ENCODE measurements at regions not wholly inside any gene's neighbourhood (a gene's known extent, or its start where the extent isn't known, plus 50 kb on each side); places are given as distances from the start of the nearest gene placed in this dataset.

DNA sequence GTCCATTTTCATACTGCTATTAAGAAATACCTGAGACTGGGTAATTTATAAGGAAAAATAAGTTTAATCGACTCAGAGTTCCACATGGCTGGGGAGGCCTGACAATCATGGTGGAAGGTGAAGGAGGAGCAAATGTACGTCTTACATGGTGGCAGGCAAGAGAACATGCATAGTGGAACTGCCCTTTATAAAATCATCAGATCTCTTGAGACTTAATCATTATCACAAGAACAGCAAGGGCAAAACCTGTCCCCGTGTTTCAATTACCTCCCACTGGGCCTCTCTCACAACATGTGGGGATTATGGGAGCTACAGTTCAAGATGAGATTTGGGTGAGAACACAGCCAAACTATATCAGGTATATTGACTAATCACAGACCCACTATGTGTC is 370.2 kb upstream of the USP24 start:
- DNase-seq = no peak

DNA sequence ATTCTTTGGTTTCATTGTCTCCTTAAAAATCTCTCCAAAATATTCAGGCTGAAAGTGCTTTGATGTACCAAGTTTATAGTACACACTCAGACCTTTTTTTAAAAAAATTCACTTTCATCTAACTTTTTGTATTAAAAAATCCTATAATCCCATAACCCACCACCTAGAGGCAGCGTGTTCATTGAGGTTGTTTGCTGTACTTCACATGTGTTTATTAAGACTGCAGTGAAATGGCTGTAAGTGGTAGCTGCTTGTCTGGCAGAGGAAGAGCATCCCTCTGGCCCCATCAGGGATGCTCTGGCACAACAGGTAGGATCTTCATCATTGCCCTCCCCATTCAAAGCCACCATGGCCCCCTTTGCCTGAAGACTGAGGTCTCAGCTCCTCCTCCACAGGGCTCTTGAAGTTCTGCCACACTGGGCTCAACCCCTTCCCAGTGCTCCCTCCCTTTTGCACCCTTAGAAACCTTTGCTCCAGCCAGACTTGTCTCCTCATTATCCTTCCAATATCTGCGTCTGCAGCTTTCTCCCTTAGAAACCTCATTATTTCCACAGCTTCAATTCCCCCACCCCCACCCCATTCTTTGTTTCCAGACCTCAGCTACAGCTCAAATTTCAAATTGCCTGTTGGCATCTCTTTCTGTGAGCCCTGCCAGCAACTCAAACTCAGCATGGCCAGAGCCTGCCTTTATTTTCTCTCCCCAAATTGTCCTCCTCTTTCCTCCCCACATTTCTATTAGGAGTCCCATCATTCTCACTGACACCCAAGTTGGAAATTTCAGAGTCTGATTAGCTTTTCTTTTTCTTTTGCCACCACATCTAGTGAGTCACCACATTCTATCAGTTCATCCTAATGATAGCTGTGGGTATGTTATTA is 369.6 kb upstream of the USP24 start:
- no peak for DNase-seq

DNA sequence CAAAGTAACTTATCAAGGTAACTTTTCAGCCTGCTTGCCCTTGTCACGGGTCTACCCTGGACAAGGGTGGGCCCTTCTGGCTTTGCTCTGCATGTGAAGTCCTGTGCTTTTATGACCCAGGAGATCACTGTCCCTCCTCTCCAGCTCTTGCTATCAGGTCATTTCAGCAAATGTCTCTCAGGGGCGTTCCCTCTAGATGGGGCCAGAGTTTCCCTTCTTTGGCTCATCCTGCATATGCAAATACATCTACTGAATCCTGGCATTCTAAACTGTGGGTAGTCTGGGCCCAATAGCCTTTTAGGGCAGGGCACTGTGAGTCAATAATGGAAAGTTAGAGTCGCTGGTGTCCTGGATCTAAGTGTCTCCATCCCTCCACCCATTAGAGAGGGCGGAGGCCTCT is 366.9 kb upstream of the USP24 start:
- DNase-seq = no peak

DNA sequence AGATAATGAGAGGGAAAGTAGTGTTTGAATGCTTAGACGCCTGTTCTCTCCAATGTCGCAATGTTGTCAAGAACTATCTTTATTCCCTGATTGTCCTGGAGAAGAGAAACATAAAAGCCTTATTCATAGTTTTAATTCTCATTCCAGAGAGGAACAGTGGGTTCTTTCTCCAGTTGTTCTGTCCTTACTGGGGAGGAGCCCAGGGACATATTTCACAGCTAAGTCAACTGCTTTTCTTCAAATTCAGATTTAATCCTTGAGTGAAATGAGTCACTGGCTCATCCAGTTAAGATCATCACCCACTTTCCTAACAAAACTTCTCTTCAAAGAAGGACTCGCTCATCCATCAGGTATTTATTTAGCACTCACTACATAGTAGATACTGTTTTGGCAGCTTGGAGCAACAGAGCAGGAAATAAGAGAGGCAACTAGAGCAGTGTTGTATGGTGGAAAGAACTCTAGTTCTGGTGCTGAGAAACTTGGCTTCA is 365.7 kb upstream of the USP24 start:
- no peak for DNase-seq

DNA sequence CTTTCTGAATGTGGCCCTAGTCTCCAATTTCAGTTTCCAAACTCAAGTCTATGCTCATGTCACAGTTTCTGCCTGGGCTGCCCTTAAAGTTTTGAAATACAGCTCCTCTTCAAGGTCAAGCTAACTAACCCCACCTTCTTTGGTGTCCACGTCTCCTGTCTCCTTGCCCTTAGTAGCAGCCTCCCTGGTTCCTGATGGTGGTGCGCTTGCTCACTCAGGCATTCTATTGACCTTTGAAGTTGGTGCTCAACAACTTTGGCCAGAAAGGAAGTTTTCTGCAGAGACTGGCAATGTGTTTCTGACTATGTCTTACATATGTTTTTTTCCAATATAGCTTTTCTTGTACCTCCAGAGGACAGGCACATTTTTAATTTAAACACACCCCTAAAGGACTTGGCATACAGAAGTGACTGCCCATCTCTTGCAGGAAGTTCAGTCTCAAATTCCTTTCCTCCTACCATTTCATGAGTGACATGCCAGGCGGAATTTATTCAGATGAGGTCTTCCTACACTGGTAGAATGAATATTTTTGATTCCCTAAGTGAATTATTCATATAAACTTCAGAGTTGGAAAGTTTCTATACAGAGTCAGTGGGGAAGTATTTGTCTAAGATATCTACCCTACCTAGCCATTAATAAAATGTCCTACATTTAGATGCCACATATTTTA is 364.3 kb upstream of the USP24 start:
- no peak for DNase-seq

DNA sequence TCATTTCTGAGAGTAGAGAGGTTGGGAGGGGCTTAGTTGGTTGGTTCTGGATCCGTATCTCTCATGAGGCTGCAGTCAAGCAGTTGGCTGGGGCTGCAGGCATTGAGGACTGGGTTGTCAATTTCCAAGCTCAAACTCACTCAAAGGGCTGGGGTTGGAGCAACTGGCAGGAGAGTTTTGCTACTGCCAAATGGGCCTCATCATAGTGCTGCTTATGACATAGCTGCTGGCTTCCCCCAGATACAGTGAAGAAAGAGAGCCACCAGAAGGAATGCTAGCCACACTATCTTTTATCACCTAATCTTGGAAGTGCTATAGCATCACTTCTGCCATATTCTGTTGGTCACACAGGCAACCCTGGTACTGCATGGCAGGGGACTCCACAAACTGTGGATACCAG is 363.5 kb upstream of the USP24 start:
- DNase-seq = no peak

DNA sequence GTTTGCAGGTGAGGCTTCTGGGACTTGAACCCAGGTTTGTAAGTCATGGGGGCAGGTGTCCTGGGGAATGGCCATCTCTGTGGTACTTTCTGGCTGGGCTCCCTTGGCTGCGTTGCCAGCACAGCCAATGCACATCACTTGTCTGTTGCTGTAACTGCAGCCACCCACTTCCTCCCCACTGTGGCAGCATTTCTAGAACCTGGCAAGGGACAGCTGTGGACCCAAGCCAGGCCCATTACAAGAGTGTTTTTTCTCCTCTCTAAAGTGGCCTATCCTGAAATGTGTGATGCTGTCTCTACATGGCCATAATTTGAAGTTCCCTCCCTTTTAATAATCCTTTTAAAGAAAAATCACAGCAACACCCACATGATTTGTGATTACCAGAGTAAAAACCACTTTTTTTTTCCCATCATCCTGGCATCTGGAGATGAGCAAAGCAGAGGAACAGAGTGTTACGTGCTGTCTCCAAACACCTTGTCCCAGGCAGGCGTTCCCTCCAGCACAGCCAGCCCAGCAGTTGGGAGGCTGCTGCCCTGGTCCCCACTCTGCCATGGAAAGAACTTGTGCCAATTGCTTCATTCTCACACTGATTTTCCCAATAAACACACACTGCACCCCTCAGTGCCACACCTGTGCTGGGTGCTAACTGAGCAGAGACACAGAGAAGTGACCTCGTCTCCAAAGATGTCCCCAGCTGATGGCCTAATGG is 360.6 kb upstream of the USP24 start:
- no peak for DNase-seq

DNA sequence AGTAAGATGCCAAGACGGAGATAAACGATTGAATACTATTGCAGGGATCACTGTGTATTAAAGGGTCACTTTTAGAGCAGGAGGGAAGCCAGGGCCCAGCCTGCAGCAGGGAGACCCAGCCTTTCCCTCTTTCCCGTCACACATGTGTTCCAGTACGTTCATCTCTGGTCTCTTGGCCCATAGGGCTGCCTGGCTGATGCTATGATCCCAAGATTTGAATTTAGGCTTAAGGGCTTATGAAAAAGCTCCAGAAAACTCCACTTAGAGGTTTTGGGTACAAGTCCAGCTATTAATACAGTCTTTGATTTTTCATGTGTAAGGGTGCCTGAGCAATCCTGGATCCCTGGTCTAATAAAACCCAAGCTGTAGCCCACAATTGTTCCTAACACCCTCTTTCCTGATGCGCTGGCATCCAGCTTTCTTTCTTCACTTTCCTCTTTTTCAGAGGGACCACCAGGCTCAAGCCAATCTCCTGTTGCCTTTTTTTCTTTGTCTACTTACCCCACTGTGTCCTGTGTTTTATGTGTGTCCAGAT is 359.6 kb upstream of the USP24 start:
- no peak for DNase-seq

DNA sequence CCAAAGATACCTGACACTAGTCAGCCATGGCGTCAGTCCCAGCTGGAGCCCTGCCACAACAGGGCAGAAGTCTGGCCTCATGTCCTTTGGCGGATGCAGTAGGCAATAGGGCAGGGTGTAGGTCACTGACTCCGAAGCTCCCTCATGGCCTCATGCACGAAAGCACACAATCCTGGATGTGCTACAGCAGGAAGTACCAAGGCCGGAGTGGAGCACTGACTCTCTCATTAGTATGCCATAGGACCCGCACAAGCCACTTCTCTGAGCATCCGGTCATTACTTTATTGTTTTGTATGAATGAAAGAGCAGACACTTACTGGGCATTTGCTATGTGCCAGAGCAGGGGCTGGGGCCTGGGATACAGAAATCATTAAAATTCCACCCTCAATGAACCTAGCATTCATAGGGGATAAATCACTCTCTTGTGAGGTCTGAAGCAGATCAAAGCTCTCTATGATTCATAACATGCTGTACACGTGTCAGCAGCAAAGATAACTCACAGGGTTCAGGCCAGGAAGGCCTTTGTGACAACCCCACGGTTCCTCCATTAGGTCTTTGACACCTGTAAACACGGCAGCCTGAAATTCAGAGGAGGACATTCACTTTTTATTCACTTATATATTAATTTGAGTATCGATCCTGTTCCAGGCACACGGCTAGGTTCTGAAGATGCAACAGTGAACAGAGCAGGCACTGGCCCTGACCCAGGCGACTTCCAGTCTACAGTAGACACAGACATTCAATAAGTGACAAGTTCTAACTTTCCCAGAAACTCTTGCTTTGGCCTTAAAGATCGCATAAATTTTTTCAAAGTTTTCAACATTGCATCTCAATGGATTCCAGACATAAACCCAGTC is 357.9 kb upstream of the USP24 start:
- no peak for DNase-seq

DNA sequence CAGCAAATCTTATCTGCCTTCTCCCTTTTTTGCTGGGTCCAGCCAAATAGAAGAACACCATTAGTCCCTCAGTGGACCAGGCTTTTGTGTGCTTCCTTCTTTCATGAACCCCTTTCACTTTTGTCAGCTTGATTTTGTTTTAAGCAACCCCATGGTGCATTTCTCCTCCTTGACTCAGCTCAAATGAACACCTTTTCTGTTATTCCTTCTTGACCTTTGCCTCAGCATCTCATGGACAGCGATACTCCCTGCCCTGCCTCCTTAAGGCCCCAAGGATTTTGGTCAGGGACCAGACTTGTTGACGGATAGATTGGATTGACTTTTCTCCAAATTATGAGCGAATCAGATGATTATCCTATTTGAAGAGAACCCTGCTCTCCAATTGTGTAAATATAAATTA is 356.6 kb upstream of the USP24 start:
- no peak for DNase-seq

DNA sequence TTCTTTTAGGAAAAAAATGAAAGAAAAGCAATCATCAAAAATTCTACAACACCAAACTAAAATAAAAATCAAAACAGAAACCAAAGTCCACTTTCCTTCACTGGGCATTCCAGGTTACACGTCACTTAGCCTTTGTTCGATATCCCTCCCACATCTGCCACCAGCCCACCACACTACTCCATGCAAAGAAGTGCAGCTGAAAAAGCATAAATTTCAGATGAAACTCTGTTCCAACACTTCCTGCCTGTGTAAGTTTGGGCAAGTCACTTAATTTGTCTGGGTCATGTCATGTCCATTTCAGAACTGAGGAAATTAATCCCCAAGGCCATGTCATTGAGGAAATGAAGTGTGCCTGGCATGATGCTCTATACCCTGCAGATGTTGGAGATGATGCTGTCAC is 354.3 kb upstream of the USP24 start:
- DNase-seq = no peak

DNA sequence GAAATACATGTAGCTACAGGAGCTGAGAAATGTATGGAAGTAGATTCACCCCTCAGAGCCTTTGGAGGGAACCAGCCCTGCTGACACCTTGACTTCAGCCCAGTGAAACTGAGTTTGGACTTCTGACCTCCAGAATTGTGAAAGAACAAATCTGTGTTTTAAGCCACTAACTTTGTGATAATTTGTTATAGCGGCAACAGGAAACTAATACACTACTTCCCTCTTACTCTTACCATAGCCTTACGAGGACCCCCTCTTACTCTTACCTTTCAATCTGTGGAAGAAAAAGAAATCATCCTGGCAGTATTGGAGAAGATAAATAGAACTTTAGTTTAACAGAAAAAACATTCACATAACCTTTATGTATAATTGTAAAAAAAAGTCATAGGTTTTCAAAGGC is 353.6 kb upstream of the USP24 start:
- no peak for DNase-seq

DNA sequence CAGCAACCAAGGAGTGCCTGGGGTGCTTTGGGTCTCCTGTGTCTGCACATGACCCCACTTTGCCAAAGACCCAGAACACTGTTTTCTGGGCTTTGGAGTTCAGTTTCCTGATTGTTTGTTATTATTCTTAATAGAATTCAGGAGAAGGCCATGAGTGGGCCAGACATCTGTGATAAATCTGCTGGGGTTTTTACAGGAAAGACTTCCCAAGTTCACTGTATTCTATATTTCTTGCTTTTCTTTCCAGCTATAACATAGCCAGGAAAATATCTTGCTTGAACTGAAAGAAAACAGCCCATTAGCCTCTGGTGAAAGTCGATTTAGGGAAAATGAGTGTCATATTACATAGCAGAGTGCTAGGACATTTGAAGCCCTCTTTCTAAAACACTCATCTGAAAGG is 345.1 kb upstream of the USP24 start:
- no peak for DNase-seq

DNA sequence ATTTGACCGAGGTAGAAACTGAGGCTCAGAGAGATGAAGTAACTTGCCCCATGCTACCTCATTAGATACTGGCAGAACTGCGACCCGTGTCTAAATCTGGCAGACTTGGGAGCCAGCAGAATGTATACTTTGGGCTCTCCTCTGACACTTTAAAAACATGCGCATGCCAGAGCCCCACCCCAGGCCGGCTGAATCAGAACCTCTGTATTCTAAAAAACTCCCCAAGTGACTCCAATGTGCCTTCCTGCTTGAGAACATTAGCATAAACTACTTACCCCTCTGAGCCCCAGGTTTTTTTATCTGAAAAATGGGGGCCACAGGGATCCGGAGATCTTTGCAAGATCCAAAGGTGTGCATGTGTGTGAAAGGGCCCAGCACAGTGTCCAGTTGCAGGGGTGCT is 344.7 kb upstream of the USP24 start:
- DNase-seq = no peak

DNA sequence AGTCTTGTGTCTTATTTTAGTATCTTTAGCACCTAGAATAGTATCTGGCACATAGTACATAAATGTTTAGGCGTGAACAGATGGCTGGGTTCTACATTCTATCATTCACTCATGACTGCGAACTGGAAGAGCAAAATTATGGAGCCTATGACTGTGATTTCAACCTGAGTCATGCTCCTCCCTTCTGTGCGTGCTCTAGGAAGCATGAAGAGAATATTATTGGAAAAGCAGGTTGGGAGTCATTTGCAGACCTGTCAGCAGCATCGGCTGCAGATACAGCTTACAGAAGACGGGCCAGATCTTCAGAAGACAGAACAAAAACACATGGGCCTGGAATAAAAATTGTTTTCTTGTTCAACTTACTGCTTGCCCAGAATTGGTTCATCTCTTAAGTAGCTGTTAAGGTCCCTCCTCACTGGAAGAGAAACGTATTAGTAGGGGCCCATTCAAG is 344.0 kb upstream of the USP24 start:
- no peak for DNase-seq

DNA sequence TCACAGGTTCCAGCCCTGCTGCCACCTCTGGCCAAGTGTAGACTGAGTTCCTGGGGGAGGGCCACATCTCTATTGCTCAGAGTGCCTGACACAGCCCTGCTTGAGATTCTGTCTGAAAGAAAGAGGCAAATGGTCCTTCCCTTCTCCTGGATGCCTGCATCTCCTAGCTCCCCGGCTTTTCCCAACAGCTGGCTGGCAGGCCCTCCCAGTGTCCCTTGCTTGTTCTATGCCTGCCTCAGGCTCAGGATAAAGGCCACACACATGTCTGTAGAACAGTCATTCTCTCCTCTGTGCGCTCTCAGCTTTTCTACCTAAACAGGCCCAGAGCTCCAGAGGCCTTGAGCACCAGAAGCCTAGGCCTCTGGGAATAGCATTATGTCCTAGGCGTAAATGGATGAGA is 343.4 kb upstream of the USP24 start:
- DNase-seq = no peak

DNA sequence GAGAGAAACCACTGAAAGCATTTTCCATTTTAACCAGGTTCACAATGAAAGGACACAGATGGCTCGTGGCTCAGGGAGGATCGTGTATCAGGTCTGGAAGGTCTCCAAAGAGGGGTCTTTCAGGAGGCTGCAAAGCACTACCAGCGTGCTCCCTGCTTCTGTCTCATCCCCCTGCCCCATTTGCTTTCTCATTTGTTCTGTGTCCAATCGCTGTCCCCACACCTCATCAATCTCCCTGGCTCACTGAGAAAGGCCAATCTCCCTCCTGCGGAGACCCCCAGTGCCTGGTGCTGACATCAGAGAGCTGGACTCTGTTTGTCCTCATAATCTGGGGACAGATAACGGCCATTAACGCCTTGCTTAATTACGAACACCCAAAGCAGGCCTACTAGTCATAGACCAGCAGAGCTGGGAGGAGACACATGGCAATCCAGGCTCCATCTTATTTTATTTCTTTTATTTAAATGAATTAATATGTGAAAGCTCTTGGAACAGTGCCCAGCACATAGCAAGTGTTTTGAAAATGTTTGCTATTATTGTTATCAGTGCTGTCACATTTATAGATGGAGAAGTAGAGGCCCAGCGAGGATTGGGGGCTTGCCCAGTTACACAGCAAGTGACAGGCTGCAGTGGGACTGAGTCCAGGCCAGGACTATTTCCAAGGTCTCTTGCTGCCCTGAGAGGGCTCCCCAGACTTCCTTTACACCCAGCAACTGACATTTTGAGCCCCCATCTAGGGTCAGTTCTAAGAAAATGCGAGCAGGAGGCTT is 341.0 kb upstream of the USP24 start:
- no peak for DNase-seq

DNA sequence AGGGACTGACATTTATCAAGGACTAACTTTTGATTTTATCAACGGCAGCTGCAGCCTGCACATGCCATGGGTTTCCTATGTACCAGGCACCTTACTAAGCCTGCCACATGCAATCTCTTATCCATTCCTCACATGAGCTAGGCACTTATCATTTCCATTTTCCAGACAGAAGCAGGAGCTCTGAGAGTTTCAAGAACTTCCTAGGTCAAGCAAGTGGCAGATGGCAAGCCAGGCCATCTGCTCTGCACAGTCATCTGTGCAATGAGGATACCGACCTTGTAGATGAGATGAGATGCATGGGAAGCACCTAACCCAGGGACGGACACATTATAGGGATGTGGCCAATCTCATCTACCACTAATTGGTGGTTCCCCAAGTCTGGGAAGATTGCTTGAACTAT is 339.4 kb upstream of the USP24 start:
- DNase-seq = no peak

DNA sequence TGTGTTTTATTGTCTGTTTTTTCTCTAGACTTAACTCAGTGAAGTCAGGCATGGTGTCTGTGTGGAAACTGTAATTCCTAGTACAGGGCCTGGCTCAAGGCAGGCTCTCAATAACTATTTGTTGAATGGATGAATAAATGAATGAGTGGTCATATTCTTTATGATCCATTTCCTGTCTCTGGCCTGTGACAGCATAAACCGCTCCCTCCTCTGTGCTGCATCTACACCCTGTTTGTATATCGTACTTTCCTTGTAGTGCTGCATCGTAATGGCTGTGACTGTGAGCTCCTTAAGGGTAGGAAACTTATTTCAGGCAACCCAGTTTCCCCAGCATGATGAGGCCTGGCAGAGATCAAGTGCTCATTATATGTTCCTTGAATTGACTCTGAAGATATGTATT is 337.5 kb upstream of the USP24 start:
- no peak for DNase-seq

DNA sequence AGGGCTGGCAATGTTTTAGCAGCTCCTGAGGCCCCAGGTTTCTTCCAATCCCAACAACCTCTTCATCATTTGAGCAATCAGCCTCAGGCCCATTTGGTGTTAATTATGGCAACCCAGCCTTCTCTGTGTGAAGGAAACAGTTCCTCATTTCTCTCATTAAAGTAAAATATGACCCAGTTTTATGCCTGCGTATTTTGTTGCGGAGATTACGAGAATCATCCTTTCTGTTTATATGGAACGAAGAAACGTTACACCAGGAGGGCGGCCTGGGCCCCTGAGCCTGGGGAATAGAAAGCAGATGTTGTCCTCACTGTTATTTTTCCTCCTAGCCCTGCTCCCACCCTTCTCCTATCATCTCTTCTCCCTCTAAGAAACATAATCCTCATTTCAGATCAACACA is 332.2 kb upstream of the USP24 start:
- no peak for DNase-seq

DNA sequence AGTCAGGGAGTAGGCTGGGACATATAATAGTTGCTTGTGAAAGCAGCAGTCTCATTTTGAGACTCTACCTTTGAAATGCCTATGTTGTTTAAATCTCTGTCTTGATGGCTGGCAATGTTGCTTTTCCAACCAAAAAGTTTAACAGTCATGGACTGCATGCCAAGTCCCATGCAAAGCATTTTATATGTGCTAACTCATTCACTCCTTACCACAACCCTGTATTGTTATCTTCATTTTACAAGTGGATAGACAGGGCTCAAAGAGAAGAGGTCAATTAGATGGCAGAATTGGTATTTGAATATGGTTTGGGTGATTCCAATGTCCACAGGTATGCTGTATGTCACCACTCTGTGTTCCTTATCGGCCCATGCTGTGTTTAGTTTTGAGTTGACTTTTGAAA is 331.4 kb upstream of the USP24 start:
- no peak for DNase-seq

DNA sequence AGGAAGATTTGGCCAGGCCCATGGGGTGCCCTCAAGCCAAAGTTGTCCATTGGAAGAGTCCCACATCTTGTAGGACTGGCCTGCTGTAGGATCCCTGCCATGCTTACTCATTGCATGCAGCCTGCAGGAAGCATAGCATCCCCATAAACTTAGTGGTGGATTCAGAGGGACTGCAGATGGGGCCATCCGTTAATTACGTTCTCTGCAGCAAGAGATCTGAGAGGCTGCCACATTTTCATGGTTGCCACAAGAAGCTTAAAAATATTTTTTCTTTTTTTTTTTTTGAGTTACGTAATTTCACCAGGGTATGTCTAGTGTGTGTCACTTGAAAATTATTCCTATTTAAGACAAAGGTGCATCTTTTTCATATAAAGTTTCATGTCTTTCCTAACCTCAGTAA is 329.7 kb upstream of the USP24 start:
- no peak for DNase-seq

Measured in CD4-positive, alpha-beta T cell treated with Interleukin-21 for 1 hour (primary cell).